Stomach (tissue), 4 donors: ENCODE measurements at regions not wholly inside any gene's neighbourhood (a gene's known extent, or its start where the extent isn't known, plus 50 kb on each side); places are given as distances from the start of the nearest gene placed in this dataset.

Source experiments
- POLR2A ChIP-seq, 4 donors: fragments of 450-650 bp; IDR thresholded peaks; one replicate each; pipeline ENCODE4 v1.6.1; 2016; ENCODE audit warnings: antibody characterized with exemption in 4 of 4, control low read depth in 2 of 4, mild to moderate bottlenecking in 1 of 4, moderate library complexity in 1 of 4
- TF ChIP-seq, protein P1 (sequence below), 7 experiments: fragments of 450-650 bp in 4 of 7; fragments of 200-600 bp in 3 of 7; sonication (generic) in 3 of 7; IDR thresholded peaks; one replicate each; pipeline ENCODE4 v1.5.1; 2016 to 2019; ENCODE audit warnings: antibody characterized with exemption in 7 of 7, control low read depth in 2 of 7, mild to moderate bottlenecking in 1 of 7

GRCh38 chr6:115675443-115675842 is 385.2 kb downstream of the FRK start:
- TF ChIP-seq POLR2A (IDR thresholded peaks at IDR 0.05), result no peak
- TF ChIP-seq, protein P1, sequence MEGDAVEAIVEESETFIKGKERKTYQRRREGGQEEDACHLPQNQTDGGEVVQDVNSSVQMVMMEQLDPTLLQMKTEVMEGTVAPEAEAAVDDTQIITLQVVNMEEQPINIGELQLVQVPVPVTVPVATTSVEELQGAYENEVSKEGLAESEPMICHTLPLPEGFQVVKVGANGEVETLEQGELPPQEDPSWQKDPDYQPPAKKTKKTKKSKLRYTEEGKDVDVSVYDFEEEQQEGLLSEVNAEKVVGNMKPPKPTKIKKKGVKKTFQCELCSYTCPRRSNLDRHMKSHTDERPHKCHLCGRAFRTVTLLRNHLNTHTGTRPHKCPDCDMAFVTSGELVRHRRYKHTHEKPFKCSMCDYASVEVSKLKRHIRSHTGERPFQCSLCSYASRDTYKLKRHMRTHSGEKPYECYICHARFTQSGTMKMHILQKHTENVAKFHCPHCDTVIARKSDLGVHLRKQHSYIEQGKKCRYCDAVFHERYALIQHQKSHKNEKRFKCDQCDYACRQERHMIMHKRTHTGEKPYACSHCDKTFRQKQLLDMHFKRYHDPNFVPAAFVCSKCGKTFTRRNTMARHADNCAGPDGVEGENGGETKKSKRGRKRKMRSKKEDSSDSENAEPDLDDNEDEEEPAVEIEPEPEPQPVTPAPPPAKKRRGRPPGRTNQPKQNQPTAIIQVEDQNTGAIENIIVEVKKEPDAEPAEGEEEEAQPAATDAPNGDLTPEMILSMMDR (IDR thresholded peaks at IDR 0.05), result no peak
